HL-60/S4 (cell line): ENCODE measurements at regions not wholly inside any gene's neighbourhood (a gene's known extent, or its start where the extent isn't known, plus 50 kb on each side); places are given as distances from the start of the nearest gene placed in this dataset.

Source experiments
- in situ Hi-C: fragments of 300-500 bp; cut with MboI; formaldehyde crosslinking; loops from 2 replicates; pipeline ENCODE4 v1.14.3; 2022; ENCODE audit warnings: low sequenced_read_pairs

DNA sequence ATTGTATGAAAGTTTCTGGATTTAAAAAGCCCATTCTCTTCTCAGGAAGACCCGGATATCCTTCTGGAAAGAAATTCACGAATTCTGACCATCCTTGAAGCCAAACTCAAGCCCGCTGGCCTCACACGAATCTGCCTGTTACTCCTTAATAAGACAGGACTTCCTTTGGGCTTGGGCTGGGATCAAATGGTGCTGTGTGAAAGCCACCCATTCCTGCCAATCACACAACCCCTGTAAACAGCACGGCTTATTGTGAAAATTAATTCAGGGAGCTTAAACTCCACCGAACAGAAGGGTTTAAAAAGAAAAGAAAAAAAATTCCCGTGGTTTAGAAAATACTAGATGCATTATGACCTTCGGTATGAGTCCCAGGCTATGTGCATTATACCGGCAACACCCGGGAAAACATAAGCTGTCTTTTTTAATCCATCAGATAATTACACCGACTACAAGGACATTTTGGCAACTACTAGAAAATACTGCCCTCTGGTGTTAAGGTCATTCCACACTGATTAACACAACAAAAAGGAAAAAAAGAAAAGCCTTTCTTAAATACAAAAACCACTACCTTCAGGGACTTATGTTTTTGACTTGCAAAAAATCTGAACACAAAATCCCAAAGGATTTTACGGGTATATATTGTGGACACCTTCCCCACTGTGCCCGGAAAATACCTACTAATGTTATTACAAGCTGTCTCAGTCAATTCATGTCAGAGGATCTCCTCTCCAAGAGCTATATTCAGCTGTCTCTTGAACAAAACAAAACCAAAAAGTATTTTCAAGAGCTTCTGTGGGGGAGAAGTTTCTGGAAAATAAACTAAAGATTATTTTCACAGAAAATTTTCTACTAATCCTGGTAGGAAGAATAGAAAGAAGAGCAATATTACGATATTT is 76.0 kb upstream of the LSM14A start:
- in situ Hi-C loops, result no loop called here

DNA sequence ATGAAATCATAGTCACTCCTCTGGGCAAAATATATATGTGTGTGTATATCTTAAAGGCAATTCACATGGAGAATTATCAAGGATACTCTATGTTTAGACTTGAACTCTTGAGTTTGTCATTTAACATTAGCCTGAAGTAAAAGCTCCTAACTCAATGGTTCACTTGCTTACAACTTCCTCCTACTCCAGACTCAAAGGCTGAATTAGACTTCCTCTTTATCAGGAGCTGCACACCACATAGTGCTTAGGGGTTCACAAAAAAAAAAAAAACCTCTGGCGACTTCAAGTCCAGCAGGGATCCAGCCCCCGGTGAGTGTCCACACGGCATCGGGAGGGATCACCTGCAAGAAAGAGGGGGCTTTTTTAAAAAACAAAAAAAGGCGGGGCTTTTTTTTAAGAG is 68.2 kb upstream of the LSM14A start:
- in situ Hi-C loops, result loop anchor here (25.0 kb wide), 1 partner anchor 667 kb away; no protein-coding TSS in a partner anchor

DNA sequence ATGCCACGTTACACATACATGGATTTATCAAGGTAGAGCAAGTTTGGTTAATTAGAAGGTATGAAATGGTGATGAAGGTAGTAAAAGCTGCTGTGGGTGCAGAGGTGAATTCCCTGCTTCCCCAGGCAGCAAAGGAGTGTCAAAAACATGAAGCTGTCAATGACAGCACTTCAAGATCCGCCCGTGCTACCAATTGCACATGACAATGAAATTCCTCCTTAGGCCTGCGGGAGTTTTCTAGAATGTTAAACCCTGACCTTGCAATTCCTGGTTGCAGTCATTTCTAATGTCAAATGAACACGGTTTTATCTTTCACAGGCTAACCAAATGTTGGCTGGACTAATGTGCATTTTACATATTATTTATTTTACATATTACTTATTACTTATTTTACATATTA is 67.7 kb upstream of the LSM14A start:
- in situ Hi-C loops, result loop anchor here (25.0 kb wide), 1 partner anchor 667 kb away; no protein-coding TSS in a partner anchor

DNA sequence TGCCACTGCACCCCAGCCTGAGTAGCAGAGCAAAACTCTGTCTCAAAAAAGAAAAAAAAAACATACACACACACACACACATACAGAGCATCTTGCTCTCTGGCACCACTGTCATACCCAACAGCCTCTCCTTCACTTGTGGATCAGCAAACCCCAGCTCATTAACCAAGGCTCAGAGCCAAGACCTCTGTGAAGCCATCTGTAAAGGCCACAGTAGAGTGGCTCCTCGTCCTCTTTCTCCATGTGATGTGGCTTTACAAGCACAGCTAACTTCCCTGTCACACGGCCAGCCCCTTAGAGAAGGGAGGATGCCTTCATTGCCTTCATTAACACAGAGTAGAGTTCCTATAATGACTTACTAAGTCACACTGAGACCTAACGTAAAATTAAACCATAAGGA is 62.7 kb upstream of the LSM14A start:
- in situ Hi-C loops, result loop anchor here (25.0 kb wide), 1 partner anchor 672 kb away; no protein-coding TSS in a partner anchor

DNA sequence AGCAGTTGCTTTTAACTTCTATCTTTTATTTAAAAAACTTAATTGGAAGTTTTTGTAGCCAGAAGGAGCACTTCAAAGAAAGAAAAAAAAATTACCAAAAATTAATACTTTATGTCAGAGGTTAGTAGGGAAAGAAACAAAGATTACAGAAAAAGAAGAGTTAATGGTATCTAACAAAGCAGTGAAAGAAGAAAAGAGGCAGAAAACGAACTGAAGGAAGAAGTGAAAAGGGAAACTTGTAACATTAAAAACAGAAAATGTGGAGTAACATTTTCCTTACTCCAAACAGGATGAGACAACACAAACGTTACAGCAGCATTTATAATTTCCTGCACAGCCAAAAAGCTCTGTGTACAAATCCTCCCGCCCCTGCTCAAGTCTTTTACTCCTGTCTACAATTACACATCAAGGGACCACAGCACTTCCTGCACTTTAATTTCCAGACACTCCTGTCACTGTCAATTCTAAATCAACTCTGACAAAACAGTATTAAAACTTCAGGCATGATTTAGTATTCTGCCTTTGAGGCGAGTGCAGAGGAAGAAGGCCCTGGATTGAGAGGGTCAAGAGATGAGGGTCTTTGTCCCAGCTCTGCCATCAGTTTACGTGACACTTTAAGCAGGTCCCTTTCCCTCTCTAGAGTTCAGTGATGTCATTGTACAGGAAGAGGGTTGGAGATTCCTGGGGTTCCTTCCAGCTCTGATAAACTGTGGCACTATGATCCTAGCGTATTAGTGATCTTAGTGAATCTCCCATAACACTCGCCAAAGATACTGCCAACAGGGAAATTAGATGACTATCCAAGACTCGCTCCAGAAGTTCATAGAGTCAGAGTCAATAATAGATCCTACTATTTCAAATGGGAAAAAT is 53.2 kb upstream of the LSM14A start:
- in situ Hi-C loops, result loop anchor here (25.0 kb wide), 1 partner anchor 682 kb away; no protein-coding TSS in a partner anchor

DNA sequence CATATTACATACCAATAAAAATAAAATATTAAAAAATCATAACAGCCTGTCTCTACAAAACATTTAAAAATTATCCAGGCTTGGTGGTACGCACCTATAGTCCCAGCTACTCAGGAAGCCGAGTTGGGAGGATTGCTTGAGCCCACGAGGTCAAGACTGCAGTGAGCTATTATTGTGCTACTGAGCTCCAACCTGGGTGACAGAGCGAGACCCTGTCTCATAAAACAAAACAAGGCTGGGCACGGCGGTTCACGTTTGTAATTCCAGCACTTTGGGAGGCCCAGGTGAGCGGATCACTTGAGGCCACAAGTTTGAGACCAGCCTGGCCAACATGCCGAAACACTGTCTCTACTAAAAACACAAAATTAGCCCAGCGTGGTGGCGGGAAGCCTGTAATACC is 52.2 kb upstream of the LSM14A start:
- in situ Hi-C loops, result loop anchor here (25.0 kb wide), 1 partner anchor 683 kb away; no protein-coding TSS in a partner anchor

DNA sequence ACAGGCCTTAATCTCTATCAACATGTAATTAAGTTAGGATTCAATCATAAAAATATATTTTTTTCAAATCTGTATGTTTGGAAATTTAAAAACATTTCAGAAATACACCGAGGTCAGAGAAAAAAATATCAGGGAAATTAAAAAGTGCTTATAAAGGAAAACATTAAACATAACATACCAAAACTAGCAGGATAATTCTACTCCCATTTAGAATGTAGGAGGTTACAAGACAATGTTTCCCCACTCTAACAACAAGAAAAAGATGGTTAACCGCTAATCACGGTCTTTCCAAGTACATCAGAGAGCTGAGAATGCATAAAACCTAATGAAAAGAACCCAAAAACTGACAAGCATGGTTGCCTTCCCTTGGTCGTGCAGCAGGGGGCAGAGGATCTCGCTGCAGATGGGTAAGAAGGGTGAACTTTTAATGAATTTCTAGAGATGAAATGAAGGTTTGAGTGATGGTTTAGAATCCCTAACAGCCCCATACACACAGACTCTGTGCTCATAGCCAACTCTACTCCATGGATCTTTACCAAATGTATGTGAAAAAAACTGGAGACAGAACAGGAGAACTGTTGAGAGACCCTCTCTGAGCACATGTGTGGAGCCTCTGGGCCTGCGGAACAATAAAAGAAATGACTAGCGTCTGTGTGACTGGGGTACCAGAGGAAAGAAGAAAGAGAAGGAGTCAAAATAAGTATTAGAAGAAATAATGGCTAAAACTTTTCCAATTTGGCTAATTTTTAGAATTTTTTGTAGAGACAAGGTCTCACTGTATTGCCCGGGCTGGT is 51.3 kb upstream of the LSM14A start:
- in situ Hi-C loops, result loop anchor here (25.0 kb wide), 1 partner anchor 684 kb away; no protein-coding TSS in a partner anchor
